ENCODE measurements at regions not wholly inside any gene's neighbourhood (a gene's known extent, or its start where the extent isn't known, plus 50 kb on each side); places are given as distances from the start of the nearest gene placed in this dataset.

- Mint-ChIP-seq H3K4me3 (no peak overlapping the region), H3K9me3 (peaks cover 7% of the 10 kb centered on the region), H3K36me3 (ENCODE audit: low read depth) (no peaks in the 10 kb centered on the region), H3K4me1 (no peaks in the 10 kb centered on the region), H3K27me3 (peaks cover 20% of the 10 kb centered on the region), H3K27ac (no peak overlapping the region)
- intact Hi-C loops (cut with micrococcal nuclease), result no loop called here
- no peak for DNase-seq
Observed at GRCh38 chr5:103347716-103348423, 89.3 kb downstream of the MACIR start.

DNA sequence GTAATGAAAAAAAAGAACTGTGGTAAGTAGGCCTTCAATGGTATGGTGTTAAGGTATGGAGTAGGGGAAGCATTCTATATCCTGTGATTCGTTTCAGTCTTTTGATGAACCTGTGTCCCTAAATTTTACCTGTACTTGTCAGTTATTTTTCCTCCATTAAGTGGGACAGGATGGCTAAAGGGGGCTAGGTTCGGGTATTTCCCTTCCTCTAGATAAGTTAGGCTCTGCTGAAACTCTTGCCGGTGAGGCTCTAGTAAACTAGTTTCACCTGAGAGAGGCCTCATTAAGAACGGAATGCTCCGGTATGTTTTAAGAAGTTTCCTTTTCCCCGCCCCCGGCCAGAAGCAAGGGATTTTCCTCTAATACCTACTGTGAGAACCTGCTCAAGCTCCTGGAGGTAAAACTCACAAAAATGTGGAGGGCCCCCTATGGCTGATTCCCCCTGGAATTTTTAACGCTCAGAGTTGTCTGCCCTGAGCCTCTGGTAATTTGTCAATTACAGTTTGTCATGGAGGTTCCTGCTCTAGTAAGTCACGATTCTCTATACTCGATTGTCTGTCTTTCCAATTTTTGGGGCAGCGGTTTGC lies 87.7 kb downstream of the MACIR start:
- no peaks in the 10 kb centered on the region for H3K36me3 Mint-ChIP-seq (ENCODE audit: low read depth)
- peaks cover 2% of the 10 kb centered on the region for H3K4me1 Mint-ChIP-seq
- H3K4me3 Mint-ChIP-seq, result no peak overlapping the region
- intact Hi-C loops (cut with micrococcal nuclease), result no loop called here
- peaks cover 14% of the 10 kb centered on the region for H3K27me3 Mint-ChIP-seq
- H3K27ac Mint-ChIP-seq, result no peak overlapping the region
- peaks cover 8% of the 10 kb centered on the region for H3K9me3 Mint-ChIP-seq
- DNase-seq, result no peak

GRCh38 chr5:103345461-103345860 lies 86.9 kb downstream of the MACIR start:
- H3K4me1 Mint-ChIP-seq, result peaks cover 6% of the 10 kb centered on the region
- H3K9me3 Mint-ChIP-seq, result peaks cover 8% of the 10 kb centered on the region
- H3K27ac Mint-ChIP-seq, result no peak overlapping the region
- intact Hi-C loops (cut with micrococcal nuclease), result no loop called here
- H3K4me3 Mint-ChIP-seq, result no peak overlapping the region
- no peaks in the 10 kb centered on the region for H3K36me3 Mint-ChIP-seq (ENCODE audit: low read depth)
- no peak for DNase-seq
- peaks cover 12% of the 10 kb centered on the region for H3K27me3 Mint-ChIP-seq

DNA sequence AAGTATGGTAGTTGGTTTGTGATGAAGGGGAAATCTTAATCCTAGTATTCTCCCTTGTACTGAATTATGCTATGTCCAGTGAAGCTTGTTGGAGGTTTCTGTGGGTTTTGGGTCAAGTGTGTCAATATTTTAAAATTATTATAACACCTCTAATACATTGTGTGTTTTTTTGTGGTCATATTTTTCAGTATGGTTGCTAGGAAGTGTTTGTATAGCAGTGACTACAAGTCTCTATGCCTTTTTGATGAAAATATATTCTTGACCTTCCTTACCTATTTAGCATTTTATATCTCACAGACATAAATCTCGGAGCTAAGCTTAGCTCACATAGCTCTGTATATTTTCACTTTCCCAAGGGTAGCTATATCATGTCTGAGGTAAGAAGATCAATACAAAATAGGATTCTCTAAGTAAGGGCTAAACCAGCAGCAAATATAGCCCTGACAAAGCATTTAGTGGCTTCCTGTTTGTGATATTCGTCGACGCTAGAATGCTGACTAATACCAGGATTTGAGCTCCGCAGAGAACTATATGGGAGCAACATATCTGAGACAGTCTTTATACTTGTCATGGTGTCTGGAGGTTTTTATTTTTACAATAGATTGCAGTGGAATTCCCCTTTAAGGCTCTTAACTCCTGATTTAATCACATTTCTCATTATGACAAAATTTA lies 82.3 kb downstream of the MACIR start:
- DNase-seq, result peak; percentile 68
- Mint-ChIP-seq H3K9me3 (peaks cover 8% of the 10 kb centered on the region), H3K27ac (no peak overlapping the region), H3K27me3 (peaks cover 6% of the 10 kb centered on the region), H3K4me3 (no peak overlapping the region), H3K4me1 (peaks cover 6% of the 10 kb centered on the region), H3K36me3 (ENCODE audit: low read depth) (no peaks in the 10 kb centered on the region)
- intact Hi-C loops (cut with micrococcal nuclease), result loop anchor here (1.0 to 2.0 kb wide), 2 partner anchors 15 to 82 kb away; partner anchors contain the start of gene MACIR

- H3K4me1 Mint-ChIP-seq, result peaks cover 6% of the 10 kb centered on the region
- H3K4me3 Mint-ChIP-seq, result no peak overlapping the region
- H3K27ac Mint-ChIP-seq, result no peak overlapping the region
- H3K27me3 Mint-ChIP-seq, result peaks cover 6% of the 10 kb centered on the region
- no peak for DNase-seq
- intact Hi-C loops (cut with micrococcal nuclease), result loop anchor here (2.0 kb wide), 1 partner anchor 81 kb away; the partner anchor contains the start of gene MACIR
- H3K9me3 Mint-ChIP-seq, result peaks cover 8% of the 10 kb centered on the region
- H3K36me3 Mint-ChIP-seq (ENCODE audit: low read depth), result no peaks in the 10 kb centered on the region
Observed at GRCh38 chr5:103340132-103340531, 81.6 kb downstream of the MACIR start.

- intact Hi-C loops (cut with micrococcal nuclease), result no loop called here
- DNase-seq, result no peak
- no peaks in the 10 kb centered on the region for H3K36me3 Mint-ChIP-seq (ENCODE audit: low read depth)
- H3K27ac Mint-ChIP-seq, result no peak overlapping the region
- peaks cover 6% of the 10 kb centered on the region for H3K4me1 Mint-ChIP-seq
- H3K4me3 Mint-ChIP-seq, result no peak overlapping the region
- peaks cover 3% of the 10 kb centered on the region for H3K27me3 Mint-ChIP-seq
- H3K9me3 Mint-ChIP-seq, result no peaks in the 10 kb centered on the region
Observed at GRCh38 chr5:103336941-103337340, 78.4 kb downstream of the MACIR start.

DNA sequence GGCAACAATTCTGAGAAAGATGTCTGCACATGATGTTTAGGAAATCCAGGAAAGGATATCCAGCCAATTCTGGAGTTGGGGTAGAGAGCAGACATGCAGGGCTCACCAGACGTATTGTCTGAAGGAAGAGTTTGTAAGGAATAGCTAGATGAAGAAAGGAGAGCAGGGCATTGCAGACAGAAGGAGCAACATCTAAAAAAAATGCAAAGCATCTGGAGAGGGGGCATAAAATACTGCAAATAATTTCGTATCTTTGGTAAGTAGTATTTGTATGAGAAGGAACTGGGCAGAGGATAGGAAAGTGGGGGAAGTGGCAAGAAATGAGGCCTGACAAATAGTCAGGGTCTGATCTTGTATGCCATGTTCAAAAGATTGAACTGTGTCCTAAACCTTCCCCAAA lies 74.8 kb downstream of the MACIR start:
- H3K27me3 Mint-ChIP-seq, result peaks cover 14% of the 10 kb centered on the region
- DNase-seq, result no peak
- H3K27ac Mint-ChIP-seq, result no peak overlapping the region
- intact Hi-C loops (cut with micrococcal nuclease), result no loop called here
- no peaks in the 10 kb centered on the region for H3K9me3 Mint-ChIP-seq
- H3K36me3 Mint-ChIP-seq (ENCODE audit: low read depth), result no peaks in the 10 kb centered on the region
- no peaks in the 10 kb centered on the region for H3K4me1 Mint-ChIP-seq
- no peak overlapping the region for H3K4me3 Mint-ChIP-seq

- intact Hi-C loops (cut with micrococcal nuclease), result no loop called here
- no peaks in the 10 kb centered on the region for H3K36me3 Mint-ChIP-seq (ENCODE audit: low read depth)
- no peak overlapping the region for H3K27ac Mint-ChIP-seq
- H3K4me1 Mint-ChIP-seq, result no peaks in the 10 kb centered on the region
- H3K27me3 Mint-ChIP-seq, result peaks cover 17% of the 10 kb centered on the region
- no peak for DNase-seq
- no peak overlapping the region for H3K4me3 Mint-ChIP-seq
- H3K9me3 Mint-ChIP-seq, result no peaks in the 10 kb centered on the region
Observed at GRCh38 chr5:103330875-103331274, 72.3 kb downstream of the MACIR start.
